ENCODE measurements at regions not wholly inside any gene's neighbourhood (a gene's known extent, or its start where the extent isn't known, plus 50 kb on each side); places are given as distances from the start of the nearest gene placed in this dataset.

GRCh38 chr5:173753307-173754168, 134.6 kb upstream of the CPEB4 start (continued):
- TF ChIP-seq NFAT5 (CRISPR knock-in tag; IDR thresholded peaks at IDR 0.05) (no peak), PHF20 (CRISPR knock-in tag; IDR thresholded peaks at IDR 0.05) (peak; percentile 40; the same call in 1 of the 2 replicates), ELK4 (CRISPR knock-in tag; IDR thresholded peaks at IDR 0.05; ENCODE audit: borderline replicate concordance) (no peak), ZNF746 (CRISPR knock-in tag; IDR thresholded peaks at IDR 0.05) (no peak), PAXIP1 (CRISPR knock-in tag; conservative IDR thresholded peaks at IDR 0.05) (peak; percentile 66; the same call in 1 of the 2 replicates), ZNF570 (CRISPR knock-in tag; IDR thresholded peaks at IDR 0.05; ENCODE audit: borderline replicate concordance) (no peak), WIZ (CRISPR knock-in tag; IDR thresholded peaks at IDR 0.05) (no peak), ZNF343 (CRISPR knock-in tag; IDR thresholded peaks at IDR 0.05) (no peak), NFIB (CRISPR knock-in tag; IDR thresholded peaks at IDR 0.05; ENCODE audit: borderline replicate concordance) (no peak), HNRNPK (IDR thresholded peaks at IDR 0.05; ENCODE audit: low read depth, low read length, poor library complexity, severe bottlenecking) (no peak), ZFP90 (CRISPR knock-in tag; IDR thresholded peaks at IDR 0.05; ENCODE audit: borderline replicate concordance) (no peak), TAF1 (CRISPR knock-in tag; IDR thresholded peaks at IDR 0.05) (no peak), ZNF670 (CRISPR knock-in tag; IDR thresholded peaks at IDR 0.05; ENCODE audit: borderline replicate concordance) (no peak), HOXA3 (CRISPR knock-in tag; IDR thresholded peaks at IDR 0.05) (peak; percentile 77), RORA (CRISPR knock-in tag; IDR thresholded peaks at IDR 0.05) (no peak), PRPF4 (IDR thresholded peaks at IDR 0.05; ENCODE audit: low read depth, low read length, poor library complexity, severe bottlenecking) (no peak), RFX3 (CRISPR knock-in tag; IDR thresholded peaks at IDR 0.05) (no peak), TRIM24 (CRISPR knock-in tag; IDR thresholded peaks at IDR 0.05) (0 out of 2 replicates have a peak, but pooled peaks have one; percentile 17)

All from HepG2 (cell line).